ENCODE measurements at regions not wholly inside any gene's neighbourhood (a gene's known extent, or its start where the extent isn't known, plus 50 kb on each side); places are given as distances from the start of the nearest gene placed in this dataset.

DNA sequence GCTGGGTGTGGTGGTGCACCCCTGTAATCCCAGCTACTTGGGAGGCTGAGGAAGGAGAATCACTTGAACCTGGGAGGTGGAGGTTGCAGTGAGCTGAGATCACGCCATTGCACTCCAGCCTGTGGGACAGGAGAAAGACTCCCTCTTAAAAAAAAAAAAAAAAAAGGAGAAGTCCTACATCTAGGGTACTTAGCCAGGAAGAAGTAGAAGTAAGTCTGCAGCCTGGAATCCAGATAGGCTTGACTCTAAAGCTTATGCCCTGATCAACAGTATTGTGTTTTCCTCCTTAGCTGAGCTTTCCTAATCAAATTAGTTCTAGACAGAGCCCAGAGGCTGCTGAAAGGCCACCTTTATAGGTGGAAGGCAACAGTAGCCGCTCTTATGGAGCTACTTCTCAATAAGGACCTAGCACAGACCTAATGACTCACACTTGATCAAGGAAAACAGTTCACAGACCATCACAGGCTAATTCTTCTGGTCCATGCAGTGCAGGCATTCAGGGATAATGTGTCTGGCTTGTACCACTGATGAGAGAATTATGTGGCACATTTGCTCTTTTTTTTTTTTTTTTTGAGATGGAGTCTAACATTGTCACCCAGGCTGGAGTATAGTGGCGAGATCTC lies 105.5 kb upstream of the KLF4 start:
- H3K9me3 Mint-ChIP-seq (ENCODE audit: low read depth, unreplicated experiment): no peaks in the 10 kb centered on the region
- no peaks in the 10 kb centered on the region for H3K27me3 Mint-ChIP-seq (ENCODE audit: unreplicated experiment)
- CTCF ChIA-PET: interaction anchor here (0.6 to 0.7 kb wide), 4 partner anchors 29 to 347 kb away, joined by 3 to 5 read pairs (median 3); no protein-coding TSS in a partner anchor
- intact Hi-C loops (cut with micrococcal nuclease; ENCODE audit: unreplicated experiment): no loop called here
- DNase-seq: no peak
- H3K4me1 Mint-ChIP-seq (ENCODE audit: low read depth, unreplicated experiment): peaks cover 22% of the 10 kb centered on the region
- H3K4me3 Mint-ChIP-seq (ENCODE audit: low read depth, unreplicated experiment): no peak overlapping the region
- H3K27ac Mint-ChIP-seq (ENCODE audit: unreplicated experiment): no peak overlapping the region
- TF ChIP-seq, protein P1, sequence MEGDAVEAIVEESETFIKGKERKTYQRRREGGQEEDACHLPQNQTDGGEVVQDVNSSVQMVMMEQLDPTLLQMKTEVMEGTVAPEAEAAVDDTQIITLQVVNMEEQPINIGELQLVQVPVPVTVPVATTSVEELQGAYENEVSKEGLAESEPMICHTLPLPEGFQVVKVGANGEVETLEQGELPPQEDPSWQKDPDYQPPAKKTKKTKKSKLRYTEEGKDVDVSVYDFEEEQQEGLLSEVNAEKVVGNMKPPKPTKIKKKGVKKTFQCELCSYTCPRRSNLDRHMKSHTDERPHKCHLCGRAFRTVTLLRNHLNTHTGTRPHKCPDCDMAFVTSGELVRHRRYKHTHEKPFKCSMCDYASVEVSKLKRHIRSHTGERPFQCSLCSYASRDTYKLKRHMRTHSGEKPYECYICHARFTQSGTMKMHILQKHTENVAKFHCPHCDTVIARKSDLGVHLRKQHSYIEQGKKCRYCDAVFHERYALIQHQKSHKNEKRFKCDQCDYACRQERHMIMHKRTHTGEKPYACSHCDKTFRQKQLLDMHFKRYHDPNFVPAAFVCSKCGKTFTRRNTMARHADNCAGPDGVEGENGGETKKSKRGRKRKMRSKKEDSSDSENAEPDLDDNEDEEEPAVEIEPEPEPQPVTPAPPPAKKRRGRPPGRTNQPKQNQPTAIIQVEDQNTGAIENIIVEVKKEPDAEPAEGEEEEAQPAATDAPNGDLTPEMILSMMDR (IDR thresholded peaks at IDR 0.05; ENCODE audit: unreplicated experiment): no peak
- no peaks in the 10 kb centered on the region for H3K36me3 Mint-ChIP-seq (ENCODE audit: insufficient read depth, unreplicated experiment)
- no TSS peak for BruUV-seq (replicated peaks)

DNA sequence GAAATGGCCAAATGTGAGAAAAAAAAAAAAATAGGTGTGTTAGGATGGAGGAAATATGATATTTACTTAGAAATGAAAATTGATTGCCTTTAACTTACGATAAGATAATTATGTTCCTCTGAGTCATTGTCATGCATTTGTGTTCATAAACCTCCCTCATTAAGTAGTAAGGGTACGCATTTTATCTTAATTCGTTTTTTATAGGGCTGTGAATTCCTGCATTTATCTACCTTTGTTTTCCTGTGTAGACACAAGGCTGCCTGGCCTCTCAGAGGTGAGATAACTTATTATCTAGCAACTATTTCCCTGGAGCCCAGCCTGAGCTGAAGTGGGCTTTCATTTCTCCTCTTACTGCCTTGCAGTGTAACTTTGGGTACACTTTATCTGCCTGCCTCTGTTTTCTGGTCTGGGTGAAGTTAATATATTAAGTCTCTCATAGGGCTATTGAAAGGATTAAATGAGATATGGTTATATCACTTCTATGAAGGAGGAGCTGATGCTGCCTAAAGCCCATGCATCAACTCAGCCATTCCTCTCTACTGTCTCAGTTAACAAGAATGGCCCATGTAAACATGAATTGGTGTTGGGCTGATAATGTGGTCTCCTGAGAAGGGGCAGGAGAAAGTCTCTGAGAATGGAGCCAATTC lies 103.8 kb upstream of the KLF4 start:
- CTCF ChIA-PET: no interaction called here
- H3K36me3 Mint-ChIP-seq (ENCODE audit: insufficient read depth, unreplicated experiment): no peaks in the 10 kb centered on the region
- no peaks in the 10 kb centered on the region for H3K9me3 Mint-ChIP-seq (ENCODE audit: low read depth, unreplicated experiment)
- TF ChIP-seq, protein P1 (IDR thresholded peaks at IDR 0.05; ENCODE audit: unreplicated experiment): no peak
- no peak for DNase-seq
- no peak overlapping the region for H3K4me3 Mint-ChIP-seq (ENCODE audit: low read depth, unreplicated experiment)
- BruUV-seq (replicated peaks): no TSS peak
- H3K27ac Mint-ChIP-seq (ENCODE audit: unreplicated experiment): no peak overlapping the region
- no peaks in the 10 kb centered on the region for H3K27me3 Mint-ChIP-seq (ENCODE audit: unreplicated experiment)
- peaks cover 22% of the 10 kb centered on the region for H3K4me1 Mint-ChIP-seq (ENCODE audit: low read depth, unreplicated experiment)
- intact Hi-C loops (cut with micrococcal nuclease; ENCODE audit: unreplicated experiment): no loop called here

DNA sequence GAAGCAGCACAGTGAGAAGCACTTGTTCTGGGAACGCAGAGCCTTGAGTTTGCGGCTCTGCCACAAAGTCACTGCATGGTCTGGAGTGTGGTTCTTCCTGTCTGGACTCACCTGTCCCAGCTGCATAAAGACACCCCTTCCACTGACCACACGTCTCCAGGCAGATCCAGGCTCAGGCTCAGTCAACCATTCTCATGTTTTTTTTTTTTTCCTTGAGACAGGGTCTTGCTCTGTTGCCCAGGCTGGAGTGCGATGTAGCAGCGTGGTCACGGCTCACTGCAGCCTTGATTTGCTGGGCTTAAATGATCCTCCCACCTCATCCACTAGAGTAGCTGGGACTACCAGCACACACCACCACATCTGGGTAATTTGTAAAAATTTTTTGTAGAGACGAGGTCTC lies 102.9 kb upstream of the KLF4 start:
- Mint-ChIP-seq H3K27me3 (ENCODE audit: unreplicated experiment) (no peaks in the 10 kb centered on the region), H3K4me3 (ENCODE audit: low read depth, unreplicated experiment) (no peak overlapping the region), H3K27ac (ENCODE audit: unreplicated experiment) (no peak overlapping the region), H3K36me3 (ENCODE audit: insufficient read depth, unreplicated experiment) (peaks cover 2% of the 10 kb centered on the region), H3K9me3 (ENCODE audit: low read depth, unreplicated experiment) (no peaks in the 10 kb centered on the region), H3K4me1 (ENCODE audit: low read depth, unreplicated experiment) (peaks cover 16% of the 10 kb centered on the region)
- no TSS peak for BruUV-seq (replicated peaks)
- intact Hi-C loops (cut with micrococcal nuclease; ENCODE audit: unreplicated experiment): no loop called here
- no peak for DNase-seq
- CTCF ChIA-PET: no interaction called here
- TF ChIP-seq, protein P1 (IDR thresholded peaks at IDR 0.05; ENCODE audit: unreplicated experiment): no peak

DNA sequence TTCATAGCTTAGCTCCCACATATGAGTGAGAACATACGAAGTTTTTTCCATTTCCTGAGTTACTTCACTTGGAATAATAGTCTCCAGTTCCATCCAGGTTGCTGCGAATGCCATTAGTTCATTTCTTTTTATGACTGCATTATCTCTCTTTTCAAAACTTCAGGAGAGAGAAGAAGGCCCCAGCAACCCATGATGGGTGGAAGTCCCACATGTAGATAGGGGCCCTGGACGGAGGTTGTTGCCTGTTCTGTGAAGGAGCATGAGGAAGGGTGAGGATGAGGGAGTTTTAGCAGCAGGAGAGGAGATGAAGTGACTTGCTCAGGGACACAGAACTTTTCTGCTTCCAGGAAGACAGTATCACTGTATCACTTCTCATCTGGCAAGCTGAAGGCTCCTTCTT lies 102.2 kb upstream of the KLF4 start:
- H3K27ac Mint-ChIP-seq (ENCODE audit: unreplicated experiment): no peak overlapping the region
- BruUV-seq (replicated peaks): no TSS peak
- H3K27me3 Mint-ChIP-seq (ENCODE audit: unreplicated experiment): no peaks in the 10 kb centered on the region
- H3K9me3 Mint-ChIP-seq (ENCODE audit: low read depth, unreplicated experiment): no peaks in the 10 kb centered on the region
- peaks cover 22% of the 10 kb centered on the region for H3K4me1 Mint-ChIP-seq (ENCODE audit: low read depth, unreplicated experiment)
- no peak for DNase-seq
- CTCF ChIA-PET: interaction anchor here (0.6 kb wide), 2 partner anchors 16 to 98 kb away, joined by 4 to 6 read pairs; no protein-coding TSS in a partner anchor
- TF ChIP-seq, protein P1 (IDR thresholded peaks at IDR 0.05; ENCODE audit: unreplicated experiment): no peak
- H3K4me3 Mint-ChIP-seq (ENCODE audit: low read depth, unreplicated experiment): no peak overlapping the region
- intact Hi-C loops (cut with micrococcal nuclease; ENCODE audit: unreplicated experiment): no loop called here
- H3K36me3 Mint-ChIP-seq (ENCODE audit: insufficient read depth, unreplicated experiment): peaks cover 5% of the 10 kb centered on the region
